K562 (cell line): ENCODE measurements at regions not wholly inside any gene's neighbourhood (a gene's known extent, or its start where the extent isn't known, plus 50 kb on each side); places are given as distances from the start of the nearest gene placed in this dataset.

Source experiments
- ATAC-seq: fragments of 200-7000 bp; cut with Tn5 transposase; 3 replicates; pipeline ENCODE4 v1.9.1; 2020; ENCODE audit warnings: moderate library complexity
- BruUV-seq: library from RNA; stranded (reverse); fragments of 400-500 nt; replicated peaks from 2 replicates; lab custom pipeline; 2021; lab: Mats Ljungman, UMichigan
- CTCF ChIA-PET: fragments of 300-600 bp; formaldehyde crosslinking; extraction: SDS; loops from one replicate; lab custom pipeline; 2021; ENCODE audit warnings: low intra/inter-chr PET ratio; lab: Yijun Ruan, JAX
- POLR2A ChIA-PET: fragments of 300-600, 350-650 bp; sonication (Branson Sonifier 250); formaldehyde crosslinking; extraction: SDS; loops from one replicate; lab custom pipeline; 2021; ENCODE audit warnings: antibody characterized with exemption, inconsistent platforms; lab: Yijun Ruan, JAX
- DNase-seq, 4 experiments: peaks; one replicate each; pipeline versions ENCODE4 v3.0.0 to v3.0.0-alpha.2; 2011 to 2018; ENCODE audit warnings: low spot score in 3 of 4, mixed read lengths in 3 of 4; ENCODE audit errors: extremely low read depth in 1 of 4
- FAIRE-seq: peaks from 2 replicates; lab custom pipeline; 2011; peaks lifted over from hg19 to GRCh38; lab: Jason Lieb, UNC
- H2AFZ ChIP-seq: 2 replicates; pipeline ENCODE4 v1.6.0; 2011; ENCODE audit warnings: low read depth, low read length, control low read depth, inconsistent platforms
- H3K27ac ChIP-seq: fragments of 200-600 bp; 3 replicates; pipeline ENCODE4 v1.8.0; 2011; ENCODE audit warnings: low read depth, mild to moderate bottlenecking, control low read depth, inconsistent platforms, low read length, moderate library complexity, mixed read lengths; ENCODE audit errors: extremely low read depth
- H3K27me3 ChIP-seq, 2 experiments: fragments of 300-600 bp in 1 of 2; 2 replicates in 1 of 2; 3 replicates in 1 of 2; pipeline versions ENCODE4 v1.6.0 to v1.8.0; 2011; ENCODE audit warnings: inconsistent platforms in 2 of 2, low read length in 2 of 2, mild to moderate bottlenecking in 1 of 2, mixed read lengths in 1 of 2, moderate library complexity in 1 of 2; ENCODE audit not compliant: control insufficient read depth in 2 of 2, insufficient read depth in 2 of 2
- H3K36me3 ChIP-seq: fragments of 300-600 bp; 3 replicates; pipeline ENCODE4 v1.8.0; 2011; ENCODE audit warnings: mild to moderate bottlenecking, low read length, inconsistent platforms; ENCODE audit not compliant: control insufficient read depth, insufficient read depth
- H3K4me1 ChIP-seq, 2 experiments: fragments of 200-600 bp in 1 of 2; replicated peaks in 1 of 2; 2 replicates in 1 of 2; 3 replicates in 1 of 2; pipeline versions ENCODE4 v1.5.1 to v1.8.0; 2011; ENCODE audit warnings: inconsistent platforms in 2 of 2, low read length in 2 of 2, mild to moderate bottlenecking in 1 of 2, mixed read lengths in 1 of 2, moderate library complexity in 1 of 2; ENCODE audit not compliant: control insufficient read depth in 2 of 2, insufficient read depth in 2 of 2
- H3K4me2 ChIP-seq: 2 replicates; pipeline ENCODE4 v1.6.1; 2011; ENCODE audit warnings: low read length, control low read depth, inconsistent platforms, mixed read lengths; ENCODE audit not compliant: insufficient read depth
- H3K4me3 ChIP-seq: fragments of 200-600 bp; sonication (generic), shearing (Covaris generic); 2 replicates; pipeline ENCODE4 v1.5.1; 2016; ENCODE audit warnings: control low read depth, inconsistent platforms
- H3K79me2 ChIP-seq: fragments of 200-600 bp; 3 replicates; pipeline ENCODE4 v1.8.0; 2011; ENCODE audit warnings: low read length, inconsistent platforms; ENCODE audit not compliant: control insufficient read depth, insufficient read depth
- H3K9ac ChIP-seq, 2 experiments: 2 replicates each; pipeline versions ENCODE4 v1.6.0 to v1.6.1; 2011; ENCODE audit warnings: low read depth in 2 of 2, low read length in 2 of 2, control low read depth in 1 of 2, inconsistent platforms in 1 of 2, mild to moderate bottlenecking in 1 of 2, mixed read lengths in 1 of 2; ENCODE audit not compliant: insufficient read depth in 1 of 2
- H3K9me1 ChIP-seq: one replicate; pipeline ENCODE4 v1.6.0; 2011; ENCODE audit warnings: inconsistent platforms, mild to moderate bottlenecking, low read length, moderate library complexity; ENCODE audit not compliant: control insufficient read depth, insufficient read depth
- H3K9me3 ChIP-seq: replicated peaks from 2 replicates; pipeline ENCODE4 v1.5.1; 2011; ENCODE audit warnings: low read depth, low read length, inconsistent platforms; ENCODE audit not compliant: control insufficient read depth, insufficient read depth
- H4K20me1 ChIP-seq: replicated peaks from 2 replicates; pipeline ENCODE4 v1.6.1; 2011; ENCODE audit warnings: low read length, inconsistent platforms, mixed read lengths; ENCODE audit not compliant: control insufficient read depth, insufficient read depth
- CTCF ChIP-seq, 3 experiments: IDR thresholded peaks in 2 of 3; conservative IDR thresholded peaks in 1 of 3; 2 replicates each; pipeline ENCODE4 v1.5.1; 2011 to 2012; ENCODE audit warnings: low read length in 3 of 3, mild to moderate bottlenecking in 3 of 3, control low read depth in 2 of 3, improper control_type of control experiment in 1 of 3, inconsistent platforms in 1 of 3, low read depth in 1 of 3, mixed read lengths in 1 of 3, moderate library complexity in 1 of 3; ENCODE audit not compliant: insufficient read depth in 2 of 3
- NCOA2 ChIP-seq, 2 experiments: fragments of 450-650 bp; IDR thresholded peaks; 2 replicates each; pipeline ENCODE4 v1.6.1; 2018; ENCODE audit warnings: mild to moderate bottlenecking in 2 of 2, moderate library complexity in 1 of 2; ENCODE audit not compliant: partially characterized antibody in 2 of 2
- NELFE ChIP-seq: IDR thresholded peaks from 2 replicates; pipeline ENCODE4 v1.6.1; 2011; ENCODE audit warnings: mild to moderate bottlenecking; ENCODE audit not compliant: insufficient read depth, insufficient read length
- NKRF ChIP-seq: fragments of 450-650 bp; IDR thresholded peaks from 2 replicates; pipeline ENCODE4 v1.6.1; 2016; ENCODE audit warnings: borderline replicate concordance
- NR4A1 ChIP-seq, 2 experiments: fragments of 250-450 bp in 1 of 2; fragments of 450-650 bp in 1 of 2; sonication (Bioruptor Pico) in 1 of 2; IDR thresholded peaks; 2 replicates each; pipeline versions ENCODE4 v1.4.0 to v1.6.1; 2016 to 2020; ENCODE audit warnings: mild to moderate bottlenecking in 2 of 2, missing compliant biosample characterization in 1 of 2, missing genetic modification characterization in 1 of 2, moderate library complexity in 1 of 2
- PYGO2 ChIP-seq: fragments of 450-650 bp; IDR thresholded peaks from 2 replicates; pipeline ENCODE4 v1.6.1; 2016; ENCODE audit warnings: mild to moderate bottlenecking, missing genetic modification characterization, moderate library complexity, missing compliant biosample characterization
- SMARCB1 ChIP-seq: IDR thresholded peaks from 2 replicates; pipeline ENCODE4 v1.6.1; 2011; ENCODE audit warnings: improper control_type of control experiment, low read depth; ENCODE audit not compliant: insufficient read length
- YY1 ChIP-seq, 3 experiments: IDR thresholded peaks; 2 replicates each; pipeline ENCODE4 v1.6.1; 2011; ENCODE audit warnings: low read length in 2 of 3, mild to moderate bottlenecking in 2 of 3, moderate library complexity in 2 of 3, borderline replicate concordance in 1 of 3, control low read depth in 1 of 3, low read depth in 1 of 3; ENCODE audit not compliant: insufficient read depth in 3 of 3, insufficient replicate concordance in 2 of 3, control insufficient read depth in 1 of 3, insufficient read length in 1 of 3; ENCODE audit errors: extremely low read depth in 1 of 3
- ZFP36 ChIP-seq: fragments of 150-350 bp; IDR thresholded peaks from 2 replicates; pipeline ENCODE4 v1.6.1; 2018; ENCODE audit warnings: low read length, low read depth; ENCODE audit not compliant: partially characterized antibody
- ZNF431 ChIP-seq: sonication (generic); formaldehyde crosslinking; IDR thresholded peaks from 2 replicates; pipeline ENCODE4 v1.8.0; 2022; ENCODE audit warnings: mild to moderate bottlenecking, missing genetic modification reagents
- ZNF436 ChIP-seq: fragments of 250-450, 450-650 bp; sonication (Bioruptor Pico); formaldehyde crosslinking; IDR thresholded peaks from 2 replicates; pipeline ENCODE4 v1.7.0; 2020; ENCODE audit warnings: mild to moderate bottlenecking
- ZNF75A ChIP-seq: fragments of 450-650 bp; formaldehyde crosslinking; IDR thresholded peaks from 2 replicates; pipeline ENCODE4 v1.4.0; 2020; ENCODE audit warnings: mild to moderate bottlenecking
- WGBS: fragments of 100-300 bp; shearing (Covaris generic); methylation state at CpG from one replicate; pipeline ENCODE4 v1.1.6; 2016; ENCODE audit warnings: low coverage, mixed read lengths; ENCODE audit not compliant: insufficient coverage; ENCODE audit errors: missing lambda C conversion rate; 5-methylcytosine and 5-hydroxymethylcytosine counted together
- in situ Hi-C: fragments of 300-500 bp; cut with MboI; formaldehyde crosslinking; loops from 4 replicates; pipeline ENCODE4 v1.15.0; 2018; ENCODE audit warnings: inconsistent platforms, mixed read lengths
- intact Hi-C: fragments of 100-400 bp; cut with micrococcal nuclease; formaldehyde crosslinking; loops from 2 replicates; pipeline ENCODE4 v1.14.2; 2022

- no peak for ATAC-seq
- Histone ChIP-seq H3K36me3 (no peaks in the 10 kb centered on the region), H3K9ac (no peak overlapping the region), H3K79me2 (no peaks in the 10 kb centered on the region), H3K27me3 (no peaks in the 10 kb centered on the region), H3K9me1 (no peaks in the 10 kb centered on the region), H2AFZ (no peak overlapping the region), H3K4me2 (no peak overlapping the region), H3K27ac (no peak overlapping the region), H3K9me3 (no peaks in the 10 kb centered on the region), H3K4me1 (no peaks in the 10 kb centered on the region), H4K20me1 (no peaks in the 10 kb centered on the region), H3K4me3 (no peak overlapping the region)
- TF ChIP-seq NKRF, result no peak
- TF ChIP-seq PYGO2 (tag), result no peak
- TF ChIP-seq NR4A1 (CRISPR knock-in tag; IDR thresholded peaks at IDR 0.05), result no peak
- no peak for TF ChIP-seq NR4A1 (tag; IDR thresholded peaks at IDR 0.05)
- no peak for TF ChIP-seq YY1 (IDR thresholded peaks at IDR 0.05; ENCODE audit: borderline replicate concordance in 1 of 3, control insufficient read depth in 1 of 3, extremely low read depth in 1 of 3, insufficient read depth in 3 of 3, insufficient read length in 1 of 3, insufficient replicate concordance in 2 of 3, low read depth in 1 of 3, low read length in 2 of 3)
- TF ChIP-seq ZFP36, result no peak
- no peak for TF ChIP-seq ZNF436
- TF ChIP-seq NELFE, result no peak
- TF ChIP-seq CTCF (IDR thresholded peaks at IDR 0.05 in 2 of 3, conservative IDR thresholded peaks at IDR 0.05 in 1 of 3; ENCODE audit: insufficient read depth in 2 of 3, low read depth in 1 of 3, low read length in 3 of 3), result no peak
- TF ChIP-seq SMARCB1, result no peak
- no peak for TF ChIP-seq ZNF431
- TF ChIP-seq ZNF75A (CRISPR knock-in tag), result no peak
- no peak for TF ChIP-seq NCOA2 (IDR thresholded peaks at IDR 0.05; ENCODE audit: partially characterized antibody in 2 of 2)
- no peak for FAIRE-seq
- intact Hi-C loops (no loop called here), in situ Hi-C loops (no loop called here)
- BruUV-seq, result no TSS peak
- CTCF ChIA-PET, result no interaction called here
- 0% methylated on average over 3 of the region's 3 CpGs for WGBS
- POLR2A ChIA-PET, result interaction anchor here (0.6 to 1.2 kb wide), 2 partner anchors 285 to 791 kb away, joined by 3 to 6 read pairs; no protein-coding TSS in a partner anchor
- DNase-seq, result no peak
Measured at GRCh38 chr6:137673603-137674002, 179.4 kb upstream of the OLIG3 start.
